Activated B cell treated with CpG ODN at 0.5 μM for 24 hours (primary cell): ENCODE measurements at regions not wholly inside any gene's neighbourhood (a gene's known extent, or its start where the extent isn't known, plus 50 kb on each side); places are given as distances from the start of the nearest gene placed in this dataset.

Experiments
- ATAC-seq: fragments of 200-7000 bp; cut with Tn5 transposase; one replicate; pipeline ENCODE4 v1.10.0; 2021; ENCODE audit warnings: low read depth, mild to moderate bottlenecking, moderate library complexity
- CTCF ChIA-PET: fragments of 350-600 bp; sonication (Branson Sonifier 250); formaldehyde crosslinking; loops from one replicate; lab custom pipeline; 2021; ENCODE audit warnings: antibody characterized with exemption; lab: Charles Lee
- POLR2A ChIA-PET: fragments of 350-600 bp; sonication (Branson Sonifier 250); formaldehyde crosslinking; loops from one replicate; lab custom pipeline; 2021; ENCODE audit warnings: antibody characterized with exemption; lab: Charles Lee
- DNase-seq: peaks from one replicate; pipeline ENCODE4 v3.0.0; 2022
- H3K27ac Mint-ChIP-seq: one replicate; pipeline ENCODE4 v1.8.0; 2020; ENCODE audit warnings: mixed read lengths
- H3K27me3 Mint-ChIP-seq: one replicate; pipeline ENCODE4 v1.8.0; 2021; ENCODE audit warnings: mixed read lengths
- H3K36me3 Mint-ChIP-seq: one replicate; pipeline ENCODE4 v1.8.0; 2021; ENCODE audit warnings: low read depth, mixed read lengths
- H3K4me1 Mint-ChIP-seq: one replicate; pipeline ENCODE4 v1.8.0; 2021; ENCODE audit warnings: mixed read lengths
- H3K4me3 Mint-ChIP-seq: one replicate; pipeline ENCODE4 v1.8.0; 2020; ENCODE audit warnings: mild to moderate bottlenecking, mixed read lengths
- H3K9me3 Mint-ChIP-seq: one replicate; pipeline ENCODE4 v1.8.0; 2020; ENCODE audit warnings: mixed read lengths
- CTCF ChIP-seq: fragments of 200-600 bp; IDR thresholded peaks from one replicate; pipeline ENCODE4 v1.8.0; 2022; ENCODE audit warnings: antibody characterized with exemption, mild to moderate bottlenecking
- intact Hi-C: fragments of 100-400 bp; cut with micrococcal nuclease; formaldehyde crosslinking; loops from one replicate; pipeline ENCODE4 v1.15.1; 2024

GRCh38 chr14:65153101-65153500 is 50.8 kb upstream of the MAX start:
- CTCF ChIA-PET: no interaction called here
- no peak for ATAC-seq
- POLR2A ChIA-PET: no interaction called here

GRCh38 chr14:65156568-65157366 is 54.5 kb upstream of the MAX start:
- Mint-ChIP-seq H3K4me1 (peaks cover 42% of the 10 kb centered on the region), H3K4me3 (peak overlapping the region; percentile 44), H3K27ac (peak overlapping the region; percentile 70), H3K27me3 (no peaks in the 10 kb centered on the region), H3K9me3 (no peaks in the 10 kb centered on the region), H3K36me3 (no peaks in the 10 kb centered on the region)
- peak; percentile 59 for ATAC-seq
- POLR2A ChIA-PET: interaction anchor here (0.6 to 0.7 kb wide), 3 partner anchors 25 to 565 kb away, joined by 4 to 9 read pairs (median 5); partner anchors contain the start of gene MAX
- intact Hi-C loops: no loop called here
- no peak for DNase-seq
- no peak for TF ChIP-seq CTCF
- CTCF ChIA-PET: interaction anchor here (1.3 kb wide), 1 partner anchor 668 kb away, joined by 3 read pairs; no protein-coding TSS in a partner anchor

More at GRCh38 chr14:65153101-65153500, 50.8 kb upstream of the MAX start:
- intact Hi-C loops: no loop called here
- no peak overlapping the region for H3K4me3 Mint-ChIP-seq
- H3K27ac Mint-ChIP-seq: no peak overlapping the region
- no peak for TF ChIP-seq CTCF
- H3K9me3 Mint-ChIP-seq: no peaks in the 10 kb centered on the region
- peaks cover 14% of the 10 kb centered on the region for H3K4me1 Mint-ChIP-seq
- H3K36me3 Mint-ChIP-seq: no peaks in the 10 kb centered on the region
- H3K27me3 Mint-ChIP-seq: no peaks in the 10 kb centered on the region
- no peak for DNase-seq

GRCh38 chr14:65159281-65160062 is 57.2 kb upstream of the MAX start:
- Mint-ChIP-seq H3K36me3 (no peaks in the 10 kb centered on the region), H3K4me3 (peak overlapping the region; percentile 46), H3K27ac (peak overlapping the region; percentile 86), H3K27me3 (no peaks in the 10 kb centered on the region), H3K9me3 (no peaks in the 10 kb centered on the region), H3K4me1 (peaks cover 49% of the 10 kb centered on the region)
- no peak for TF ChIP-seq CTCF
- ChIA-PET POLR2A (interaction anchor here (0.6 to 1.3 kb wide), 3 partner anchors 57 to 144 kb away, joined by 3 to 6 read pairs (median 4); no protein-coding TSS in a partner anchor), CTCF (interaction anchor here (1.2 to 1.6 kb wide), 2 partner anchors 56 to 665 kb away, joined by 4 to 5 read pairs; no protein-coding TSS in a partner anchor)
- intact Hi-C loops: loop anchor here (1.0 to 10.0 kb wide), 5 partner anchors 57 to 665 kb away; partner anchors contain the start of genes FNTB and MAX
- no peak for DNase-seq
- ATAC-seq: peak; percentile 77

GRCh38 chr14:65160091-65160490 is 57.8 kb upstream of the MAX start:
- H3K36me3 Mint-ChIP-seq: no peaks in the 10 kb centered on the region
- intact Hi-C loops: loop anchor here (10.0 kb wide), 2 partner anchors 345 to 575 kb away; no protein-coding TSS in a partner anchor
- H3K9me3 Mint-ChIP-seq: no peaks in the 10 kb centered on the region
- H3K4me1 Mint-ChIP-seq: peaks cover 54% of the 10 kb centered on the region
- peak overlapping the region; percentile 32 for H3K4me3 Mint-ChIP-seq
- peak overlapping the region; percentile 86 for H3K27ac Mint-ChIP-seq
- CTCF ChIA-PET: interaction anchor here (0.6 to 1.6 kb wide), 4 partner anchors 255 to 665 kb away, joined by 3 to 4 read pairs (median 3); no protein-coding TSS in a partner anchor
- TF ChIP-seq CTCF: no peak
- H3K27me3 Mint-ChIP-seq: no peaks in the 10 kb centered on the region
- DNase-seq: no peak
- POLR2A ChIA-PET: no interaction called here
- ATAC-seq: no peak
